ENCODE measurements at regions not wholly inside any gene's neighbourhood (a gene's known extent, or its start where the extent isn't known, plus 50 kb on each side); places are given as distances from the start of the nearest gene placed in this dataset.

DNA sequence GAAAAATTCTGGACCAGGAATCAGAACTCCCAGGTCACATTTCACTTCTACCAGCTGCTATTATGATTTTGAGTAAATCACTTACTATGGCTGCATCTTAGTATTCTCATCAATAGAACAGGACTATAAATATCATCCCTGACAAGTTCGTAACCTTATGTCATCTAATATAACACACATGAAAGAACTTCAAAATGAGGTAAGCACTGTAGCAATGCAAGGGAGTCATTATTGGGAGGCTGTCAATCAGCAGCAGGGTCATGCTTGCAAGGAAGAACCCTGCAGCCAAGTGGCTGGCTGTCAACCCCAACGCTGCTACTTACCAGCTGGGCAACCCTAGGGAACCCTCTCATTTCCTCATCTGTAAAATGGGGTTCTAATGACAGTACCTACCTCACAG is 123.3 kb upstream of the B3GAT2 start:
- TF ChIP-seq, protein P1, sequence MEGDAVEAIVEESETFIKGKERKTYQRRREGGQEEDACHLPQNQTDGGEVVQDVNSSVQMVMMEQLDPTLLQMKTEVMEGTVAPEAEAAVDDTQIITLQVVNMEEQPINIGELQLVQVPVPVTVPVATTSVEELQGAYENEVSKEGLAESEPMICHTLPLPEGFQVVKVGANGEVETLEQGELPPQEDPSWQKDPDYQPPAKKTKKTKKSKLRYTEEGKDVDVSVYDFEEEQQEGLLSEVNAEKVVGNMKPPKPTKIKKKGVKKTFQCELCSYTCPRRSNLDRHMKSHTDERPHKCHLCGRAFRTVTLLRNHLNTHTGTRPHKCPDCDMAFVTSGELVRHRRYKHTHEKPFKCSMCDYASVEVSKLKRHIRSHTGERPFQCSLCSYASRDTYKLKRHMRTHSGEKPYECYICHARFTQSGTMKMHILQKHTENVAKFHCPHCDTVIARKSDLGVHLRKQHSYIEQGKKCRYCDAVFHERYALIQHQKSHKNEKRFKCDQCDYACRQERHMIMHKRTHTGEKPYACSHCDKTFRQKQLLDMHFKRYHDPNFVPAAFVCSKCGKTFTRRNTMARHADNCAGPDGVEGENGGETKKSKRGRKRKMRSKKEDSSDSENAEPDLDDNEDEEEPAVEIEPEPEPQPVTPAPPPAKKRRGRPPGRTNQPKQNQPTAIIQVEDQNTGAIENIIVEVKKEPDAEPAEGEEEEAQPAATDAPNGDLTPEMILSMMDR (IDR thresholded peaks at IDR 0.05) = no peak
- TF ChIP-seq POLR2AphosphoS5 (IDR thresholded peaks at IDR 0.05) (no peak), POLR2A (IDR thresholded peaks at IDR 0.05) (no peak)

Measured in breast epithelium (tissue), 3 donors.